ENCODE measurements at regions not wholly inside any gene's neighbourhood (a gene's known extent, or its start where the extent isn't known, plus 50 kb on each side); places are given as distances from the start of the nearest gene placed in this dataset.

DNA sequence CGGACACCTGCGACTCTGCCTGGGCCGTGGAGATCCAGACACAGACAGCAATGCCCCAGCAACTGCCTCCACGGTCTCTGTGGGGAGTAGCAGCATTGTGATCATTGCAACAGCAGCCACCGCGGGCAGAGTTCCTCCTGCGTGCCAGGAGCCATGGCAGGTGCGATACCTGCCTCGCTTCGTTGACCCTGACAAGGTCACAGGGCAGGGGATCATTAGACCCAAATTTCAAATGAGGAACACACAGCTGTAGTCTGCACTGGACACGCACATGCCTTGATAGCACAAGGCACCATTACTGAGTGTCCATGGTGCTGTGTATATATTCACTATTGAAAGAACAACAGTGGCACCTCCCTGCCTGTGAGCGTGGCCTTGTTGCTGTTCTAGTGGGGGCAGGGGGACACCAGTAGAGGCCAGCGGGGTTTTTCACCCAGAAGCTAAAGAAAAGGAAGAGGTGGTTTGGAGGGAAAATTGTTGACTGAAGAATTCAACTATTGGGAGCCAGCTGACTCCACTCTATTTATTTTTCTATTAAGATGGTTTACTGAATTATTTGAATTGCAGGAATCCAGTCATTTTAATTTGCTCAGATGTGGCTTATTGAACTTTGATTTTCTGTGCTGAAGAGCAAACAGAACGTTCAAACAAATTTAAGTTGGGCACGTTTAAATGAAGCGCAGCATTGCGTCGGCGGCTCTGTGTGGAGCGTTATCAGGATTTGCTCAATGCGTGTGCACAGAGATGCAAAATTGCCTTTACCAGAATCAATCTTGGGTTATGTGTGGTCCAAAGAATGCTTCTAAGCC lies 60.2 kb upstream of the RPS6KA2 start:
- no peak overlapping the region for H3K4me3 ChIP-seq (ENCODE audit: low read depth, low read length)
- TF ChIP-seq, protein P1, sequence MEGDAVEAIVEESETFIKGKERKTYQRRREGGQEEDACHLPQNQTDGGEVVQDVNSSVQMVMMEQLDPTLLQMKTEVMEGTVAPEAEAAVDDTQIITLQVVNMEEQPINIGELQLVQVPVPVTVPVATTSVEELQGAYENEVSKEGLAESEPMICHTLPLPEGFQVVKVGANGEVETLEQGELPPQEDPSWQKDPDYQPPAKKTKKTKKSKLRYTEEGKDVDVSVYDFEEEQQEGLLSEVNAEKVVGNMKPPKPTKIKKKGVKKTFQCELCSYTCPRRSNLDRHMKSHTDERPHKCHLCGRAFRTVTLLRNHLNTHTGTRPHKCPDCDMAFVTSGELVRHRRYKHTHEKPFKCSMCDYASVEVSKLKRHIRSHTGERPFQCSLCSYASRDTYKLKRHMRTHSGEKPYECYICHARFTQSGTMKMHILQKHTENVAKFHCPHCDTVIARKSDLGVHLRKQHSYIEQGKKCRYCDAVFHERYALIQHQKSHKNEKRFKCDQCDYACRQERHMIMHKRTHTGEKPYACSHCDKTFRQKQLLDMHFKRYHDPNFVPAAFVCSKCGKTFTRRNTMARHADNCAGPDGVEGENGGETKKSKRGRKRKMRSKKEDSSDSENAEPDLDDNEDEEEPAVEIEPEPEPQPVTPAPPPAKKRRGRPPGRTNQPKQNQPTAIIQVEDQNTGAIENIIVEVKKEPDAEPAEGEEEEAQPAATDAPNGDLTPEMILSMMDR (IDR thresholded peaks at IDR 0.05; ENCODE audit: insufficient read depth, low read depth, low read length, missing control alignments) = no peak
- DNase-seq (ENCODE audit: low read depth) = no peak

DNA sequence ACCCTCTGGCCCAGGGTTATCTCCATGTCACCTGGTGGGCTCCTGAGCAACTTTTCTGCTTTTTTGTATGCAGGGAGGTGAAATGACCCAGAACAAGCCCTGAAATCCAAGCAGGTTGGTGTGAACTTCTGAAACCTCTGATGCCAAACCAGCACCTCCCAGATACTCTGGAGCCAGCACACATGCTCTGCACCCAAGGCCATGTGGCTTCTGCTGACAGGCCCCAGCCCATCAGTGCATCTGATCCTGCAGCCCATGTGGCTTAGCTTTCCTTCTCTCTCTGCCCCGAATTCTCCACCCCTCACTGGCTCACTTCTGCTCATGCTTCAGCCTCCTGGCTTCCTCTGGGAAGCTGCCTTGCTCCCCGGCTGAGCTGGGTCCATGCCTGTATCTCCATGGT lies 59.3 kb upstream of the RPS6KA2 start:
- H3K4me3 ChIP-seq (ENCODE audit: low read depth, low read length) = no peak overlapping the region
- no peak for DNase-seq (ENCODE audit: low read depth)
- TF ChIP-seq, protein P1 (IDR thresholded peaks at IDR 0.05; ENCODE audit: insufficient read depth, low read depth, low read length, missing control alignments) = no peak

DNA sequence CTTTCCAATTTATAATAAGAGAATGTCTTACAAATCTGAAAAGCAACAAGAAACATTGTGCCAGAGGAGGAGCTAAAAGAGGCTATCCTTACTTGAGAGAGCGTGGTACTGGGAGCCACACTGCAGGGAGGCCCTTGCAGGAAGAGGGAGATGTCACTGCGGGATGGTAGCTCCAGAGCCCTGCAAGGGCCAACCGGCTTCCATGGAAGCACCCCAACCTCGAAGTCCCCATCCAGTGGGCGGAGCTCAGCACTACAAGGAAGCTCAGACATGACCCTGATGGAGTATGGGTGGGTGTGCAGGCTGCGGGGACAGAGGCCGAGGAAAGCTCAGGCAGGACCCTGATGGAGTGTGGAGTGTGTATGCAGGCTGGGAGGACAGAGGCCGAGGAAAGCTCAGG lies 57.8 kb upstream of the RPS6KA2 start:
- no peak overlapping the region for H3K4me3 ChIP-seq (ENCODE audit: low read depth, low read length)
- TF ChIP-seq, protein P1 (IDR thresholded peaks at IDR 0.05; ENCODE audit: insufficient read depth, low read depth, low read length, missing control alignments) = no peak
- no peak for DNase-seq (ENCODE audit: low read depth)

DNA sequence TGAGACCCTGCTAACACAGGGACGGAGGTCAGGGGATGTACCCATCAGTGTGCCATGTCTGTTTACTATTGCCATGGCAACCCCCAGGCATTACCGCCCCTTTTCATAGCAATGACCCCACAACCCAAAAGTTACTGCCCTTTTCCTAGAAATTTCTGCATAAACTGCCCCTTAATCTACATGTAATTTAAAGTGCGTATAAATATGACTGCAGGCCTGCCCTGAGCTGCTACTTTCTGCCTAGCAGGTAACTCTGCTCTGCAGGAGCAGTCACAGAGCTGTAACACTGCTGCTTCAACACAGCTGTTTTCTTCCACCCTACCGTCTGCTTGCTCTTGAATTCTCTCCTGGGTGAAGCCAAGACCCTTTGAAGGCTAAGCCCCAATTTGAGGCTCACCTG lies 57.1 kb upstream of the RPS6KA2 start:
- TF ChIP-seq, protein P1 (IDR thresholded peaks at IDR 0.05; ENCODE audit: insufficient read depth, low read depth, low read length, missing control alignments) = no peak
- no peak for DNase-seq (ENCODE audit: low read depth)
- H3K4me3 ChIP-seq (ENCODE audit: low read depth, low read length) = no peak overlapping the region

DNA sequence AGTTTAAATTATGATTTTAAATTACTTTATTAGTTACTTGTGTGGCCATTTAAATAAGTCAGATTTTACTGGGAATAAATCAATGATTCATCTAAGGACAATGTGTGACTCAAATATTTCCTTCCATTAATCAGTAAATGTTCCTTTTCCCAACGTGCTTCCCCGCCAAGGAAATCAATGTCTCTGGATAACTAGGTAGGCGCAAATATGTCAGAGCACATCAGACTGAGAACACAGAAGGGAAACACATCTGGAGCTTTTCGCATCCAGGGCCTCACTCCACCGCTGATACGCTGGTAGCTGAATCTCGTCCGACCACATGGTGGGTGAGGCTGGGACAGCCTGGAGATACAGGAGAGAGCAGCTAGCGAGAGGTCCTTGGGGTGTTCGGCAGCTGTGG lies 56.4 kb upstream of the RPS6KA2 start:
- H3K4me3 ChIP-seq (ENCODE audit: low read depth, low read length) = no peak overlapping the region
- DNase-seq (ENCODE audit: low read depth) = no peak
- TF ChIP-seq, protein P1 (IDR thresholded peaks at IDR 0.05; ENCODE audit: insufficient read depth, low read depth, low read length, missing control alignments) = no peak

DNA sequence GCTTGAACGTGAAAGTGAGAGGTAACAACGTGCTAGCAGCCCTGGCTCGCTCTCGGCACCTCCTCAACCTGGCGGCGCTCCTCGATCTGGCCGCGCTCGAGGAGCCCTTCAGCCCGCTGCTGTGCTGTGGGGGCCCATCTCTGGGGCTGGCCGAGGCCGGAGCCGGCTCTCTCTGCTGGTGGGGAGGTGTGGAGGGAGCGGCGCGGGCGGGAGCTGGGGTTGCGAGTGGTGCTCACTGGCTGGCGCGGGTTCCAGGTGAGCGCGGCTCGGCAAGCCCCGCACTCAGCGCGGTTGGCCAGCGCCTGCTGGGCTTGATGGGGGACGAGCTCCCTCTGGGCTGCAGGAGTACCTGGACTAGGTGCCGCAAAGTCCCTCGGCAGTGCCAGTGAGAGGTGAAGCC lies 52.5 kb upstream of the RPS6KA2 start:
- TF ChIP-seq, protein P1 (IDR thresholded peaks at IDR 0.05; ENCODE audit: insufficient read depth, low read depth, low read length, missing control alignments) = no peak
- H3K4me3 ChIP-seq (ENCODE audit: low read depth, low read length) = no peak overlapping the region
- no peak for DNase-seq (ENCODE audit: low read depth)

DNA sequence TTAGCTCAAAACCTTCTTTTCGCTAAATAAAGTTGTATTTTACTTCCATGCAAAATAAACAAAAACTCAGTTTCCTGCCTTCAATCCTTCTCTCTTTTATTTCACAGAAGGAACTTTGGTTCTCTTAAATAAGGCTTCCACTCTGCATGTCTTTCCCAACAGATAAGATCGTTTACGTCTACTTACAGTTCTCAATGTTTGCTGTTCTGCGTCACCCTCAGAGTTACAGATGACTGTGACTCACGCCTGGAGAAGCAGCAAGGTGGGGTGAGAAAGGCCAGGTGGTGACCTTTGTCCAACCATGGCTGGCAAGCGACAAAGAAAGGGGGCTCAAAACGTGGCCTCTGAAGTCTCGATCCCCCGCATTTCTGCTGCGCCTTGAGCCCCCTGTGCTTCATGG lies 51.4 kb upstream of the RPS6KA2 start:
- TF ChIP-seq, protein P1 (IDR thresholded peaks at IDR 0.05; ENCODE audit: insufficient read depth, low read depth, low read length, missing control alignments) = no peak
- no peak overlapping the region for H3K4me3 ChIP-seq (ENCODE audit: low read depth, low read length)
- no peak for DNase-seq (ENCODE audit: low read depth)

Measured in GM12865 (cell line).